ENCODE measurements at regions not wholly inside any gene's neighbourhood (a gene's known extent, or its start where the extent isn't known, plus 50 kb on each side); places are given as distances from the start of the nearest gene placed in this dataset.

DNA sequence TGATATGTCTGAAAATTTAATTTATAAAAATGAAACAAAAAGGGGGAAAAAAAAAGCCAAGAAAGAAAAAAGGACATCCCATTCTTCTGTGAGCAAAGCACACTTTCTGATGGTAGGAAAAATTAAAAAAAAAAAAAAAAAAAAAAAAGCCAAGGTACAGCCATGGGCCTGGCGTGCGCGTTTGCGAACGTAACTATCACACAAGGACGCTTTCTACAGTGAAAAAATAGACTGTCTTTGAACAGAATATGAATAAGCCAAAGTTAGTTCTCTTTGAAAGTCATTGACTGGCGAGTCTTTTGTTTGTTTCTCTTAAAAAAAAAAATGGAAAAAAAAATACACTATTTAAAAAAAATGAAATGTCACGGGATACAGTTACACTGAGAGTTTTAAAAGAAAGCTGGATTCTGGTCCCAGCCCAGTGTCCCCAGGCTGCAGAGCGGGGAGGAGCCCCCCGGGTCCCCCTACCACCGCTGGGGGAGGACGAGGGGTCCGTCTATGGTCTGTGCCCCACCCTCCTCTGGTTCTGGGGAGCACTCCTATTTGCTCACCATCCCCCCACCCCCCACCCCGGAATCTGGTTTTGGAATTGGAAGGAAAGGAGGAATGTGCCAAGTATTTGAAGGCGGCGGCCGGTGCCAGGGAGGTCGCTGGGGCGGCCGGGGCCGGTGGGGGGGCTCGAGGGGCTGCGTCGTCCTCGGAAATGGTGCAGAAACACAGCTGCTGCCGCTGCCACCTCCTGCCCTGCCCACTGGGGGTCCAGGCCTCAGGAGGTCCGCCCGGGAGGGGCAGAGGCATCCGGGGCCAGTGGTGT, 134.5 kb downstream of the PTPRS start:
- H3K27ac ChIP-seq (ENCODE audit: low read depth in 2 of 2, low read length in 1 of 2) = no peak overlapping the region
- H3K4me3 ChIP-seq (ENCODE audit: low read depth in 2 of 2, low read length in 1 of 2) = no peak overlapping the region
- DNase-seq = no peak
- H2AFZ ChIP-seq (ENCODE audit: low read depth) = no peak overlapping the region
- no peak overlapping the region for H3K4me2 ChIP-seq
- CTCF ChIA-PET = no interaction called here
- H3F3A ChIP-seq (replicated peaks; ENCODE audit: insufficient read depth) = peaks cover 1% of the 10 kb centered on the region
- no peaks in the 10 kb centered on the region for H3K79me2 ChIP-seq (ENCODE audit: insufficient read depth)
- peaks cover 25 to 30% of the 10 kb centered on the region in 2 experiments for H3K36me3 ChIP-seq (replicated peaks in 1 of 2; ENCODE audit: control insufficient read depth in 1 of 2, insufficient read depth in 2 of 2, low read length in 1 of 2)
- WGBS (ENCODE audit: low lambda C conversion rate) = 96% methylated on average over 25 of the region's 29 CpGs
- TF ChIP-seq RFX5 (IDR thresholded peaks at IDR 0.05; ENCODE audit: low read length) (no peak), RAD21 (IDR thresholded peaks at IDR 0.05; ENCODE audit: low read length) (no peak), GABPA (IDR thresholded peaks at IDR 0.05; ENCODE audit: low read depth) (no peak), FOXJ3 (CRISPR knock-in tag; IDR thresholded peaks at IDR 0.05) (no peak), POLR2AphosphoS5 (IDR thresholded peaks at IDR 0.05; ENCODE audit: low read depth, low read length) (no peak), CHD2 (IDR thresholded peaks at IDR 0.05; ENCODE audit: low read length, partially characterized antibody) (no peak), USF2 (IDR thresholded peaks at IDR 0.05; ENCODE audit: borderline replicate concordance, low read depth, low read length) (no peak), MXI1 (IDR thresholded peaks at IDR 0.05; ENCODE audit: low read depth, low read length) (no peak), TCF12 (IDR thresholded peaks at IDR 0.05) (no peak), FOSL2 (IDR thresholded peaks at IDR 0.05; ENCODE audit: borderline replicate concordance, low read depth) (no peak), PBX3 (IDR thresholded peaks at IDR 0.05) (no peak), RXRA (IDR thresholded peaks at IDR 0.05; ENCODE audit: borderline replicate concordance, low read depth) (no peak), YY1 (IDR thresholded peaks at IDR 0.05; ENCODE audit: low read depth) (no peak)
- TF ChIP-seq, protein P1, sequence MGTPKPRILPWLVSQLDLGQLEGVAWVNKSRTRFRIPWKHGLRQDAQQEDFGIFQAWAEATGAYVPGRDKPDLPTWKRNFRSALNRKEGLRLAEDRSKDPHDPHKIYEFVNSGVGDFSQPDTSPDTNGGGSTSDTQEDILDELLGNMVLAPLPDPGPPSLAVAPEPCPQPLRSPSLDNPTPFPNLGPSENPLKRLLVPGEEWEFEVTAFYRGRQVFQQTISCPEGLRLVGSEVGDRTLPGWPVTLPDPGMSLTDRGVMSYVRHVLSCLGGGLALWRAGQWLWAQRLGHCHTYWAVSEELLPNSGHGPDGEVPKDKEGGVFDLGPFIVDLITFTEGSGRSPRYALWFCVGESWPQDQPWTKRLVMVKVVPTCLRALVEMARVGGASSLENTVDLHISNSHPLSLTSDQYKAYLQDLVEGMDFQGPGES (IDR thresholded peaks at IDR 0.05; ENCODE audit: low read depth, low read length) = no peak
- H3K27me3 ChIP-seq (ENCODE audit: insufficient read depth) = no peaks in the 10 kb centered on the region
- no peaks in the 10 kb centered on the region for H3K4me1 ChIP-seq (ENCODE audit: control insufficient read depth in 1 of 2, insufficient read depth in 2 of 2, low read depth in 1 of 2, low read length in 1 of 2)
- POLR2A ChIA-PET = no interaction called here
- H3K9me2 ChIP-seq = no peaks in the 10 kb centered on the region
- H3K9ac ChIP-seq = no peak overlapping the region
- no peaks in the 10 kb centered on the region for H3K9me3 ChIP-seq
- no peaks in the 10 kb centered on the region for H4K20me1 ChIP-seq (ENCODE audit: insufficient read depth)

DNA sequence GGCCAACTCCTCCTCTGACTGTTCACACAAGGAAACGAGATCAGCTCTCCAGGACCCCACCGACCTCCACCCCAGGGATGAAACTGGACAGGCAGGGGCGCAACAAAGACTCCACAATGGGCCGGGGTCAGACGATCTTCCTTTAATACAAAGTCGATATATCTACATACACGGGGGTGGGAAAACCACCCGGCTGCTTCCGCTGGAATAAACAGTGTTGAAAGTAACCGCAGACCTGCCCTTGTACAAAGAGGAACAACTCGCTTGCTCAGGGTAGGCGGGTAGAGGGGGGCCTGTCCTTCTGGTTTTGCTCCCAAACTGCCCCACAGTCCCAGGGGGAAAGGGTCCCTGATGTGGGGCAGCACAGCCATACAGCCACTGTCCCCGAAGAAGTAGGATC, 135.2 kb downstream of the PTPRS start:
- no peaks in the 10 kb centered on the region for H3K4me1 ChIP-seq (ENCODE audit: control insufficient read depth in 1 of 2, insufficient read depth in 2 of 2, low read depth in 1 of 2, low read length in 1 of 2)
- H4K20me1 ChIP-seq (ENCODE audit: insufficient read depth) = no peaks in the 10 kb centered on the region
- H3K79me2 ChIP-seq (ENCODE audit: insufficient read depth) = no peaks in the 10 kb centered on the region
- no peak overlapping the region for H3K27ac ChIP-seq (ENCODE audit: low read depth in 2 of 2, low read length in 1 of 2)
- H3K9ac ChIP-seq = no peak overlapping the region
- no peak overlapping the region for H3K4me3 ChIP-seq (ENCODE audit: low read depth in 2 of 2, low read length in 1 of 2)
- no peak overlapping the region for H2AFZ ChIP-seq (ENCODE audit: low read depth)
- no peaks in the 10 kb centered on the region for H3K27me3 ChIP-seq (ENCODE audit: insufficient read depth)
- H3K36me3 ChIP-seq (replicated peaks in 1 of 2; ENCODE audit: control insufficient read depth in 1 of 2, insufficient read depth in 2 of 2, low read length in 1 of 2) = peaks cover 20 to 23% of the 10 kb centered on the region in 2 experiments
- ChIA-PET CTCF (no interaction called here), POLR2A (no interaction called here)
- H3K4me2 ChIP-seq = no peak overlapping the region
- H3K9me3 ChIP-seq = no peaks in the 10 kb centered on the region
- 92% methylated on average over 12 of the region's 13 CpGs for WGBS (ENCODE audit: low lambda C conversion rate)
- no peaks in the 10 kb centered on the region for H3K9me2 ChIP-seq
- DNase-seq = no peak
- H3F3A ChIP-seq (replicated peaks; ENCODE audit: insufficient read depth) = peaks cover 5% of the 10 kb centered on the region
- TF ChIP-seq, protein P1 (IDR thresholded peaks at IDR 0.05; ENCODE audit: low read depth, low read length) = no peak
- TF ChIP-seq MAX (IDR thresholded peaks at IDR 0.05; ENCODE audit: low read depth) (no peak), FOSL2 (IDR thresholded peaks at IDR 0.05; ENCODE audit: borderline replicate concordance, low read depth) (no peak), MEF2A (IDR thresholded peaks at IDR 0.05; ENCODE audit: borderline replicate concordance, low read depth) (no peak), TEAD4 (IDR thresholded peaks at IDR 0.05; ENCODE audit: borderline replicate concordance, insufficient read depth) (no peak), EZH2phosphoT487 (IDR thresholded peaks at IDR 0.05; ENCODE audit: borderline replicate concordance, low read depth) (no peak), MXI1 (IDR thresholded peaks at IDR 0.05; ENCODE audit: low read depth, low read length) (no peak), CHD2 (IDR thresholded peaks at IDR 0.05; ENCODE audit: low read length, partially characterized antibody) (no peak), SIN3A (IDR thresholded peaks at IDR 0.05; ENCODE audit: borderline replicate concordance, low read depth, low read length) (no peak), ELF1 (IDR thresholded peaks at IDR 0.05) (no peak)
- TF ChIP-seq, protein P2, sequence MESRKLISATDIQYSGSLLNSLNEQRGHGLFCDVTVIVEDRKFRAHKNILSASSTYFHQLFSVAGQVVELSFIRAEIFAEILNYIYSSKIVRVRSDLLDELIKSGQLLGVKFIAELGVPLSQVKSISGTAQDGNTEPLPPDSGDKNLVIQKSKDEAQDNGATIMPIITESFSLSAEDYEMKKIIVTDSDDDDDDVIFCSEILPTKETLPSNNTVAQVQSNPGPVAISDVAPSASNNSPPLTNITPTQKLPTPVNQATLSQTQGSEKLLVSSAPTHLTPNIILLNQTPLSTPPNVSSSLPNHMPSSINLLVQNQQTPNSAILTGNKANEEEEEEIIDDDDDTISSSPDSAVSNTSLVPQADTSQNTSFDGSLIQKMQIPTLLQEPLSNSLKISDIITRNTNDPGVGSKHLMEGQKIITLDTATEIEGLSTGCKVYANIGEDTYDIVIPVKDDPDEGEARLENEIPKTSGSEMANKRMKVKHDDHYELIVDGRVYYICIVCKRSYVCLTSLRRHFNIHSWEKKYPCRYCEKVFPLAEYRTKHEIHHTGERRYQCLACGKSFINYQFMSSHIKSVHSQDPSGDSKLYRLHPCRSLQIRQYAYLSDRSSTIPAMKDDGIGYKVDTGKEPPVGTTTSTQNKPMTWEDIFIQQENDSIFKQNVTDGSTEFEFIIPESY (IDR thresholded peaks at IDR 0.05; ENCODE audit: borderline replicate concordance, low read depth) = no peak

All from SK-N-SH (cell line).